ENCODE measurements at regions not wholly inside any gene's neighbourhood (a gene's known extent, or its start where the extent isn't known, plus 50 kb on each side); places are given as distances from the start of the nearest gene placed in this dataset.
"Not testable (repeated sequence)": the region's sequence is repeated elsewhere in the genome, so short reads cannot be mapped to it uniquely, and the experiment has no call there.

- peak in 1 of 2 experiments; percentile 29 for DNase-seq
These were observed 124.6 kb upstream of the KCNAB1 start for GRCh38 chr3:155995525-155996370.

- DNase-seq: no peak
These were observed 123.5 kb upstream of the KCNAB1 start for GRCh38 chr3:155996882-155997281.

GRCh38 chr3:155998173-155998572 lies 122.2 kb upstream of the KCNAB1 start:
- not testable (repeated sequence) for DNase-seq

- no peak for DNase-seq
These were observed 114.6 kb upstream of the KCNAB1 start for GRCh38 chr3:156005736-156006135.

- DNase-seq: peak in 1 of 2 experiments; percentile 15
These were observed 109.5 kb upstream of the KCNAB1 start for GRCh38 chr3:156010829-156011228.

- DNase-seq: no peak
These were observed 105.9 kb upstream of the KCNAB1 start for GRCh38 chr3:156014489-156014888.

GRCh38 chr3:156016902-156017301 lies 103.5 kb upstream of the KCNAB1 start:
- no peak for DNase-seq

- DNase-seq: no peak
These were observed 102.9 kb upstream of the KCNAB1 start for GRCh38 chr3:156017352-156018030.

GRCh38 chr3:156024904-156025533 lies 95.4 kb upstream of the KCNAB1 start:
- DNase-seq: no peak

GRCh38 chr3:156029208-156029607 lies 91.2 kb upstream of the KCNAB1 start:
- no peak for DNase-seq

GRCh38 chr3:156030723-156031122 lies 89.7 kb upstream of the KCNAB1 start:
- no peak for DNase-seq

- no peak for DNase-seq
These were observed 87.0 kb upstream of the KCNAB1 start for GRCh38 chr3:156033428-156033827.

- DNase-seq: no peak
These were observed 85.2 kb upstream of the KCNAB1 start for GRCh38 chr3:156035158-156035557.

GRCh38 chr3:156036258-156037053 lies 83.9 kb upstream of the KCNAB1 start:
- no peak for DNase-seq

- DNase-seq: no peak
These were observed 83.0 kb upstream of the KCNAB1 start for GRCh38 chr3:156037356-156037755.

GRCh38 chr3:156038869-156039268 lies 81.5 kb upstream of the KCNAB1 start:
- no peak for DNase-seq

- DNase-seq: no peak
These were observed 80.3 kb upstream of the KCNAB1 start for GRCh38 chr3:156040041-156040440.

- DNase-seq: not testable (repeated sequence)
These were observed 79.0 kb upstream of the KCNAB1 start for GRCh38 chr3:156041216-156041841.

- not testable (repeated sequence) for DNase-seq
These were observed 78.5 kb upstream of the KCNAB1 start for GRCh38 chr3:156041856-156042255.

- peak in 1 of 2 experiments; percentile 60 for DNase-seq
These were observed 76.3 kb upstream of the KCNAB1 start for GRCh38 chr3:156043832-156044633.

- no peak for DNase-seq
These were observed 75.8 kb upstream of the KCNAB1 start for GRCh38 chr3:156044634-156044975.

GRCh38 chr3:156048483-156048882 lies 71.9 kb upstream of the KCNAB1 start:
- not testable (repeated sequence) for DNase-seq
